GM18909 (cell line): ENCODE measurements at regions not wholly inside any gene's neighbourhood (a gene's known extent, or its start where the extent isn't known, plus 50 kb on each side); places are given as distances from the start of the nearest gene placed in this dataset.
"Not testable (repeated sequence)": the region's sequence is repeated elsewhere in the genome, so short reads cannot be mapped to it uniquely, and the experiment has no call there.

Source experiments
- ATAC-seq: cut with Tn5 transposase; IDR thresholded peaks from one replicate; pipeline ENCODE4 v1.9.1; 2021; ENCODE audit warnings: mild to moderate bottlenecking; ENCODE audit not compliant: unreplicated experiment, poor library complexity

DNA sequence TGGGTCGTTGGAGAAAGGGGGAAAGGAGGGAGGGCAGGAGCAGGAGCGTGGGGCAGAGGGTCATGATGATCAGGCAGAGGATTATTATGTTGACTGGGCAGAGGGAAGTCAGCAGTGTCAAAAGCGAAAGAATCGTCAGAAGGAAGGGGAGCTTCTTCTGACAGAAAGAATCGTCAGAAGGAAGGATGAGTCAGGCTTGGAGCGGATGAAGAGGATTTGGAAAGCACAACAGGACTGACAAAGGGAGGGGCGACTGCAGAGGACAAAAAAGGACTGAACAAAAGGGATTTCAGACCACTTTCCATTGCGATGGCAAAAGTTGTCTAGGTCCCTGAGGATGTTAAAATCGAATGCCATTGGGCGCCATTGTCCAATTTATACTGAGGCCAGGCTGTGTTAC lies 1053.5 kb downstream of the SI start:
- ATAC-seq, result no peak

DNA sequence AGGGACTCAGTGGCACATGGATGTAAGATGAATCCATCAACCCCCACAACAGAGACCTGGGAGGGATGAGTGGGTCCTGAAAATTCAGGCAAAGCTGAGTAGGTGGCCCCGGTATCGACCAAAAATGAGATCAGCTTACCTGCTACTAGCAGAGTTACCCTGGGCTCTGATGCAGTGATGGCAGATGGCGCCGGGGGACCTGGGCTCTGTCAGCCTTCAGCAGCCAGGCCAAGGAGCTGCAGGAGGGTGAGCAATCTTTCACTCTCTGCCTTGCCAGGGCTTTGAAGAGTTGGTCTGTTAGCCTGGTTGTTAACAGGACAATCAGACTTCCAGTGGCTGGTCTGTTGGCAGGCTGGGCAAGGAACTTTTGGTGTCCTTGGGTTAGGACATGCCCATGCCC lies 1054.8 kb downstream of the SI start:
- no peak for ATAC-seq

DNA sequence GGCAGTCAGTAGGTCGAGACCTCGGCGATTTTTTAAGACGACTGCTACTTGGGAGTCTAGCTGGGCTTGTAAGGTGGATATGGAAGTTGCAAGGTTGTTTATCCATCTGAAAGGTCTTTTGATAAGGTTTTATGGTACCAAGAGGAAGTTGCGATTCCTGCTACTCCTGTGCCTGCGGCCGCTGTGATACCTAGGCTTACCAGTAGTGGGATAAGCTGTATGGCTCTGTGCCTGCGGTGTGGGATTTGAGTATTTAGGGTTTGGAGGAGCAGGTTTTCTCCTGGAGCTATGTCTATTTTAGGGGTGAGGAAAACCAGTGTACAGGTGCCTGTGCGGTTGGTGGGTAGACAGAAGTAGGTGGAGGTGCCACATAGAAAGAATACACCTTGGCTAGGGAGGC lies 1059.8 kb downstream of the SI start:
- ATAC-seq, result no peak

DNA sequence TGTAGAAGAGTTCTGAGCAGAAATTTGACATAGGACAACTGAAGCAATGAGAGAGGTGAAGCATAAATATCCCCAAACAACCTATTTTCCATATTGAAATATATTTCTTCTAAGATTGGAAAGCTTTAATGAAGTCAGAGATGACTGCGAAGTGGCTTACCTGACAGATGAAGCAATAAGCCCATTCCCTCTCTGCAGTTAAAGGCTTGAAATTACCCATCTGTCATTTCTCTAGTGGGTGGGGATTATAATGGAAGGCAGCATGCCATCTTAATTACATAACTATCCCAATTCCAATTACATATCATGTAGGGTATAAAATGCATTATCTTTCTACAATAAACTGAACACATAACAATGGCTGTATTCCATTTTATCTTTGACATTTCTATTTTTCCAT lies 1070.5 kb downstream of the SI start:
- ATAC-seq, result no peak

DNA sequence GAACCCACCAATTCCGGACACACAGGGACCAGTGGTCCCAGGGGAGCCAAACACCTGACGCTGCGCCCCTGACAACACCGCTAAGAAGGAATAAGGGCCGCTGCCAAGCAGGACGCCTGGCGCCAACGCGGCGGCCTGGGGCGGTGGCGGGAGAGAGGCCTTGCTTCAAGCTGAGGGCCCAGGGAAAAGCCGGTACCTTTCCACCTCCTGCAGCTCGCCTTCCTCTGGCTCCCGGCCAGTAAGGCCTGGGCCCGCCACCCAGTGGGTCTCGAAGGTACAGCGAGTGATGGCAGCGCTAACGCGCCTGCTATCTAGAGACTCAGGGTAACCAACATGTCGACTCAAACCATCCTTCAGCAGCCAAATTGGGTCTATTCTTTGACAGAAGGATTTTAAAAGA lies 1074.1 kb downstream of the SI start:
- ATAC-seq, result no peak

DNA sequence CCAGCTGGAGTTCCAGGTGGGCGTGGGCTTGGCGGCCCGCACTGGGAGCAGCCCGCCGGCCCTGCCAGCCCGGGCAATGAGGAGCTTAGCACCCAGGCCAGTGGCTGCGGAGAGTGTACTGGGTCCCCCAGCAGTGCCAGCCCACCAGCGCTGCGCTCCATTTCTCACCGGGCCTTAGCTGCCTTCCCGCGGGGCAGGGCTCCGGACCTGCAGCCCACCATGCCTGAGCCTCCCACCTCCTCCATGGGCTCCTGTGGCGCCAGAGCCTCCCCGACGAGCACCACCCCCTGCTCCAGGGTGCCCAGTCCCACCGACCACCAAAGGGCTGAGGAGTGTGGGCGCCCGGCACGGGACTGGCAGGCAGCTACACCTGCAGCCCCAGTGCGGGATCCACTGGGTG lies 1075.3 kb downstream of the SI start:
- ATAC-seq, result not testable (repeated sequence)

DNA sequence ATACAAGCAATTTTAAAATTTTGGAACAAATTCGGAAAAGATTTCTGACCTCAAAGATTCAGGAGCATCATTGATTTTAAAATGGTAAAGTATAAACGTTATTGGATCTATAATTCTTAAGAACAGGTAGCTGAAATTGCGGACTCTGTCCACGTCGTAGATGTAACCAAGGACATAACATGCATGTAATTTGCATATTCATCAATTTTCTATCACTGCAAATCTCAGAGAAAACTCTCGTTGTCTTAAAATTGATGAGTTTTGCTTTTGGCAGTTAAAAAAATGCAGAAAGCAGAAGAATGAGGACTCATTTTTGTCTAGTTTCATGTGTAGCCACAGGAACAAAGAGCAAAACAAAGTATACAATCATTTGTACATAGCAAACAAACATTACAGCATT lies 1094.4 kb downstream of the SI start:
- ATAC-seq, result no peak

DNA sequence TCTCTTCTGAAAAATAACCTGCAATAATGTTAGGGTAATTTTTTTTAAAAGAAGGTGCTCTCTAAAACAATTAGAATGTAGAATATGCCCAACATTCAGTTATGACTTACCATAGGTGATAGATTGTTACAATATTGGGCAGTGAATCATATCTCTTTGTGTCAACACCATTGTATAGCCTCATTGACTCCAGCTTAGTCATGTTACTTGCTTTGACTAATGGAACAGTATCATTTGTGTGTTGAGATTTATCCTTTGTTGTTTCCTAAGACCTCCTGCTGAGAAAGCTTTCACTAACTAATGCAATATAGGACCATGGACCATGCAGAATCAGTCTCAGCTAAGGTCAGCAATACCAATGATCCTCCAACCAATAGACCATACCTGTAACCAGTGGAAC lies 1106.4 kb downstream of the SI start:
- no peak for ATAC-seq

DNA sequence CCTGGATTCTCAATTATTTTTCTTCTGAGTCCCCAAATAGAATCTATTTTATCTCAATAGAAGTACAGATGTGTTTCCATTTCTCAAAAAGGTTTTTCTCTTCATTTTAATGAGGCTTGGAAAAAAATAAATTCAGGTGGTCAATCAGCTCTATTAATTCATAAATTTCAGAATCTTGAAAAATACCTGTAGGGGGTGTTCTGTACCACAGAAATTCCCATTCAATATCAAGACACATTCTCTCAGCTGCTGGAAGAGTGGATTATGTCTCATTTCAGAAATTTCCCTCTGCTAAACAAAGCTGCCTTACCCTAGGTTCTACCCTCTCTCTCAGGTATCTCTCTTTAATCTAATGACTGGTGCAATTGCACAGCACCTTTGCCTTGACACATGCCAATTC lies 1121.2 kb downstream of the SI start:
- ATAC-seq, result no peak

DNA sequence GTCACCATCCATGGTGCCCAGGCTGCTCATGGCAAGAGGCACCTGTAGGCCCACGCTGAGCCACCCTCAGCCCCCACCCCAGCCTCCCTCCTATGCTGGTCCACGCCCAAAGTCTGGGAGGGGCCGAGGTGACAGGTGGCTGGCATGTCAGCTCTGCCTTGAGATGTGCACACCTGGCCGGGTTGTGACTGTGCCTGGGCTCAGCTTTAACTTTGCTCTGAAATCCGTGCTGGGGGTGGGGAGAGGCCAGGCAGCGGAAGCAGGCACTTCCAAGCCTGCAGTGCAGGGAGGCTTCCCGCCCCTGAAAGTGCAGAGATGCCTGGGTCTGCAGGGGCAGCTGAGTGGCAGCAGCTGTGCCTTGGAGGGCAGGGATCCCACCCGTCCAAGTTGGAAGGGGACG lies 1124.8 kb downstream of the SI start:
- ATAC-seq, result no peak

DNA sequence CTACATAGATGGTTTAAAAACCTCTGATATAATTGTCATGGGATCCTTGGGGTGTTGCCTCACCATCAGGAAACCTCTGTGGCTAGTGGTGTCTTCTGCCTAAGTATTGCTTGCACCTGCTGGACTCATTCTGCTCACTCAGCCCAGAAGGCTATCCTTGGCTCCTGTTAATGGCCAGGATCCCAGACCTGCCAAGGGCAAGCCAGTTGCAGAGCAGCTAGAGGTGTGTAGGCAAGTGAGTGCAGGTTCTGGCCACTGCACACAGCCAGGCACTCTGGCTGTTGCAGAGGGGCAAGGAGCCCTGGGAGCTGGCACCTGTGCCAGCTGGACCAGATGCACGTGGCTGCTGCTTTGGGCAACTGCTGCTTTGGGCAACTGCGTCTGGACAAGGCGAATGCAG lies 1125.8 kb downstream of the SI start:
- ATAC-seq, result no peak

DNA sequence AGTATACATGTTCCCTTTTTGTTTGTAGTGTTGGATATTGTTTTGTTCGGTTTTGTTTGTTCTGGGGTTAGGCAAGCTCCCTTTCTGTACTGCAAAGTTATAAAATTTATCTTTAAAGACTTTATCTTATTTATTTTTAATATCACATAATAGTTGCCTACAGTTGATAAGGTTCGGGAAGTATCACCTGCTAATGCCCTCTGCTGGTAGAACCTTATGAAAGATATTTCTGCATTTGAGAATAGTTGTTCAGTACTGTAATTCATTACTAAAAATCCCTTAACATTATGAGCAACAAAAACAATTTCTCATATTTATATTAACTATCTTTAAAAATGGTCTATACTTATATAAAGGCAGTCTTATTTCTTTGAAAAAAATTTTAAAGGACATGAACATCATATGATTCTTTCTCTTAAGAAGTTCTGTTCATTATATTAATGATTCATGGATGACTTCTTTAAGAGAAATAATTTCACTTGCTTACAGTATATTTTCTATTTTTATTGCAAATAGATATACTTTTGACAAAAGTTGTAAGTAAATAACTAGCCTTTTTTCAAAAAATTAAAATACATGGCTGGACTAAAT lies 1126.8 kb downstream of the SI start:
- no peak for ATAC-seq

DNA sequence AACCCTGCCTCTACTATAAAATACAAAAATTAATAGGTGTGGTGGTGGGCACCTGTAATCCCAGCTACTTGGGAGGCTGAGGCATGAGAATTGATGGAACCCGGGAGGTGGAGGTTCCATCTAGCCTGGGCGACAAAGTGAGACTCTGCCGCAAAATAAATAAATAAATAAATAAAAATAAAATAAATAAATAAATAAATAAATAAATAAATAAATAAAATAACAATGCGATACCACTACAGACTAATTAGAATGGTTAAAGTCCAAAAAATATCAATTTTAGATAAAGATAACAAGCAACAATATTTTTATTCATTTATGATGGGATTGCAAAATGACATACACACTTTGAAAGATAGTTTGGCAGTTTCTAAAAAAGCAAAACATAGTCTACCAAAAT lies 1131.5 kb downstream of the SI start:
- ATAC-seq, result no peak

DNA sequence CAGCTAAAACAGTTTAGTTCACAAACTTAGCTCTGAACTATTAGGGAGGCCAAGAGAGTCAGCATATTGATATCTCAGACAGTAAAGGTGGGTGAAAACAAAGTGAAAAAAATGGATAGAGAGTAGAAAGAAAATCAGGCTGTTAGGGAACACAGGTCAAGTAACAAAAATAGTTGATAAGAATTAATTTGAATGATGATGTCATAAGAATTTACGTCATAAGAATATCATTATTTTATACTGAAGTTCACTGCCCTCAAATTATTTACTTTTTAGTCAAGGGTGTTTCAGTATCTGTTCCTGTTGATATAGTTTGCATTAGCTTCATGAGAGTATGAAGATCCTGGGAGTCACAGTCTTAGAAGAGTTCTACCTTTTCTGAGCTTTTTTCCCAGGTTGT lies 1134.6 kb downstream of the SI start:
- ATAC-seq, result no peak

DNA sequence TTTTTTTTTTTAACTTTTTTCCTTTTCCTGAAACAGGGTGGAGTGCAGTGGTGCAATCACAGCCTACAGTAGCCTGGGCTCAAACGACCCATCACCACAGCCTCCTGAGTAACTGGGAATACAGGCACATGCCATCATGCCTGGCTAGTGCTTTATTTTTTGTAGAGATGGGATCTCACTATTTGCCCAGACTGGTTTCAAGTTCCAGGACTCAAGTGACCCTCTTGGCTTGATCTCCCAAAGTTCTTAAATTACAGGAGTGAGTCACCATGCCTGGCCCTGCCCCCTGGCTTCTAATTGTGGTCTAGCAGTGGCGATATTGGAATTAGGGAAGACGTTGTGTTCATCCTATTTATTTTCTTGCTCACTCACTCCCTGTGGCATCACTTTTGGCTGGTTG lies 1138.4 kb downstream of the SI start:
- no peak for ATAC-seq

DNA sequence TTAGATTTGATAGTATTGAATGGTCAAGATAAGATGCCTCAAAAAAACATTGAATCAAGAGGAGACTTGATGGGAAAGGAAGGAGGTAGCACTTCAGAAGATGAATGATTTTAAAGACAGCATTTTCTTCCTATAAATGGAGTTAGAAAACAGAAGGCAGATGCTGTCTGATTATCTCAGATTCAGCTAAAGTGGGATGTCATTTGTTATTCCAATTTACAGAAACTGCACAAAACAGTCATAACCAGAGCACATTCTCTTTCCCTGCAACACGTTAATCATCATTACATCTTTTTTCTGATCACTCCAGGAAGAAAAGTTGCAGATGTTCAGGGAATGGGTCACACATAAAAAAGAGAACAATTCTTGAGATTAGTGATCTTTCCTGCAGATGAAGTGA lies 1141.8 kb downstream of the SI start:
- ATAC-seq, result no peak

DNA sequence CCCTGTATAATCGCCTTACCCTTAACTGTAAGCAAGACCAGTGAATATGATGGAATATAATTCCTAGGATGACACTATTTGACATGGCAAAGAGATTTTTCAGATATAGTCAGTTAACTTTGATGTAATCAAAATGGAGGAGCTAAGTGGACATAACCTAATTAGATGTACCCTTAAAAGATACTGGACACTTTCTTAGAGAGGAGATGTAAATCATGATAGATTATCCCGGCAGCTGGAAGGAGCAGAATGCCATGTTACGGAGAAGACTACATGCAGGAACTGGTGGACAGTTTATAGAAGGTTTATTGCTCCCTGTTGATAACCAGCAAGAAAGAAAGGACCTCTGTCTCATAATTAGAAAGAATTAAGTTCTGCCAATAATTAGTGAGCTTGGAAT lies 1142.9 kb downstream of the SI start:
- no peak for ATAC-seq

DNA sequence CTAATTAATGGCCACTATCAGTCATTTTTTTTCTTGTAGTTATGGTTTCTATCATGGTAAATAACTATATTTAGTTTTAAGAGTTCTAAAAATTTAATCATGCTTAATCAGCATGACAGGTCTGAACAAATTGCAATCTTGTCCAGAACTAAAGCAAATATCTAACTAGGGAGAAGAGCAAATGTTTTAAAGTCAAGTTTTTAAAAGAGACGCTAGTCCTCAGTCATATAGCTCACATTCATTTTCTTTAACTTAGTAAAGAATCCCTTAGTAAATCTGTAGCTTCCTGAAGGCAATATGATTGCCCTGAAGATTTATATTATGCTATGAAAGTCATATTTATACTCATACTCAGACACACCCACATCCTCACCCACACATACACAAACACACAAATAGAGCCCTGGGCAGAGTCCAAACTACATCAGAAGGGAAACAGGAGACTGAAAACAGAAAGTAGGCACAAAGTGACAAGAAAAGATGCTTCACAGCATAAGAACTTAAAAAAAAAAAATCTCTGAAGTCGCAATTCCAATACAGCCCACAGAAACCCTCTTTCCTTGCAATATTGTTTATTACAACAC lies 1149.1 kb downstream of the SI start:
- no peak for ATAC-seq

DNA sequence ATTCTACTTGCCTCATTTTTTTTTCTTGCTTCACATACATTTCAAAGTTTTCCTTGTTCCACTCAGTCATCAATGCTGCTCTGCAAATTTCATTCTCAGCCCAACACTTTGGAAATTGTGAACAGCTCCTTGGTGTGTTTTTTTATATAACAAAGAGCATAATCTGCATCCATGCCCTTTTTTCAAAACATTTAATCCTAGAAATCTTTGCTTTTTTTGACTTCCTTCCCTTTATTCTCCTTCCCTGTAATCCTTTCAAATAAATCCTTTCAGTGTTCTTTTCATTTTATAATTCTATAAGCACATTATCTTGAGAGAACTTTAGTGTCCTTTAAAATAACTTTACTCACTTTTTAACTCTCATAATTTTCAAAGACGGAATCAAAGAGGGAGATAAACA lies 1150.8 kb downstream of the SI start:
- ATAC-seq, result no peak

DNA sequence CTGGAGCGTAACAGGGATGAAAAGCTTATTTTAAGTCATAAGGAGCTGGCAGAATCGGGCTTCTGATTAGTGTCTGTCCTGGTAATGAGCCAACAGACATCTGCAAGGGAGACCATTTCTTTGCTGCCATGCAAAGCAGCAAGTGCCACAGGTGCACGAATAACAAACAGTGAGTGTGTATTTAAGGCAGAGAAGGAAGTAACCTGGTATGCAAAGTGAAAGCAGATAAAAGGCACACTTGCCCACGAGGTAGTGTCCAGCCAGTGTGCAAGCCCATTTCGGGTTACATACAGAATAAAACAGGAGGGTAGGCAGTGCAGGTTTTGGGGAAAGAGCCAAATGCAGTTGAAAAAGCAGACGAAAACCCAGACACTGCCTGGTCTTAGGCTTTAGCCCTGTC lies 1153.7 kb downstream of the SI start:
- no peak for ATAC-seq

DNA sequence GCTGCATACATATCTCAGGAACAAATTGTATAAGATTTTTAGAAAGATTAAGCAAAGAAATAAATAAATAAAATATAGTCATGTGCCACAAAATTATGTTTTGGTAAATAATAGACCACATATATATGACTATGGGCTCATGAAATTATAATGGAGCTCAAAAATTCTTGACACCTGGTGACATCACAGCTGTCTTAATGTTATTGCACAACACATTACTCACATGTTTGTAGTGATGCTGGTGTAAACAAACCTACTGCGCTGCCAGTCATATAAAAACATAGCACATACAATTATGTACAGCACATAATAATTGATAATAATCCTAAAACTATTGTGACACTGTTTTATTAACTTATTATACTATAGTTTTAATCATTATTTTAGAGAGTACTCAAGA lies 1159.1 kb downstream of the SI start:
- ATAC-seq, result no peak

DNA sequence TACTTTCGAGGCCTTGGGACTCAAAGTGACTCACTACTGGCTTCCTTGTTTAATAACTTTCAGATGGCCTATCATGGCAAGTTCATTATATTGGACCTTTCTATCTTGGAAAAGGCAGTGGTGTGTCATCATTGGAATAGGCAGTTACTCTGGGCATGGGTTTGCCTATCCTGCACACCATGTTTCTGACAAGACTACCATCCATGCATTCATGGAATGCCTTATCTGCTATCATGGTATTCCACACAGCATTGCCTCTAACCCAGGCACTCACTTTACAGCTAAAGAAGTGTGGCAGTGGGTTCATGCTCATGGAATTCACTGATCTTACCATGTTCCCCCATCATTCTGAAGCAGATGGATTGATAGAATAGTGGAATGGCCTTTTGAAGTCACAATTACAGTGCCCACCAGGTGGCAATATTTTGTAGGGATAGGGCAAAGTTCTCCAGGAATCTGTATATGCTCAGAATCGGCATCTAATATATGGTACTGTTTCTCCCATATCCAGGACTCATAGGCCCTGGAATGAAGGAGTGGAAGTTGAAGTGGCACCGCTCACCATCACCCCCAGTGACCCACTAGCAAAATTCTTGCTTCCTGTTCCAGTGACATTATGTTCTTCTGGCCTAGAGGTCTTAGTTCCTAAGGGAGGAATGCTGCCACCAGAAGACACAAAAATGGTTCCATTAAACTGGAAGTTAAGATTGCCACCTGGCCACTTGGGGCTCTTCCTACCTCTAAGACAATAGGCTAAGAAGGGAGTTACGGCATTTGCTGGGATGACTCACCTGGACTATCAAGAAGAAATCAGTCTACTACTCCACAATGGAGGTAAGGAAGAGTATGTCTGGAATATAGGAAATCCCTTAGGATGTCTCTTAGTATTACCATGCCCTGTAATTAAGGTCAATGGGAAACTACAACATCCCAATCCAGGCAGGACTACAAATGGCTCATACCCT lies 1161.4 kb downstream of the SI start:
- ATAC-seq, result no peak
